ENCODE measurements at regions not wholly inside any gene's neighbourhood (a gene's known extent, or its start where the extent isn't known, plus 50 kb on each side); places are given as distances from the start of the nearest gene placed in this dataset.

- TF ChIP-seq, protein P1, sequence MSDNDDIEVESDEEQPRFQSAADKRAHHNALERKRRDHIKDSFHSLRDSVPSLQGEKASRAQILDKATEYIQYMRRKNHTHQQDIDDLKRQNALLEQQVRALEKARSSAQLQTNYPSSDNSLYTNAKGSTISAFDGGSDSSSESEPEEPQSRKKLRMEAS (IDR thresholded peaks at IDR 0.05; ENCODE audit: low read depth, low read length) = no peak
- TF ChIP-seq POLR2A (IDR thresholded peaks at IDR 0.05; ENCODE audit: extremely low read depth, insufficient read length) = no peak
- no peak for TF ChIP-seq MYC (IDR thresholded peaks at IDR 0.05; ENCODE audit: low read depth, low read length)
- no peak for TF ChIP-seq CTCF (IDR thresholded peaks at IDR 0.05; ENCODE audit: low read depth, low read length)
- no peak for DNase-seq (ENCODE audit: low read depth)
- H3K4me3 ChIP-seq (ENCODE audit: low read depth, low read length) = no peak overlapping the region
Measured at GRCh38 chr1:177802304-177802703, 167.6 kb downstream of the SEC16B start.

- TF ChIP-seq POLR2A (IDR thresholded peaks at IDR 0.05; ENCODE audit: extremely low read depth, insufficient read length) (no peak), CTCF (IDR thresholded peaks at IDR 0.05; ENCODE audit: low read depth, low read length) (no peak), MYC (IDR thresholded peaks at IDR 0.05; ENCODE audit: low read depth, low read length) (no peak)
- TF ChIP-seq, protein P1 (IDR thresholded peaks at IDR 0.05; ENCODE audit: low read depth, low read length) = no peak
- H3K4me3 ChIP-seq (ENCODE audit: low read depth, low read length) = no peak overlapping the region
- no peak for DNase-seq (ENCODE audit: low read depth)
Measured at GRCh38 chr1:177801790-177802189, 168.1 kb downstream of the SEC16B start.

- H3K4me3 ChIP-seq (ENCODE audit: low read depth, low read length) = no peak overlapping the region
- TF ChIP-seq POLR2A (IDR thresholded peaks at IDR 0.05; ENCODE audit: extremely low read depth, insufficient read length) = no peak
- TF ChIP-seq, protein P1 (IDR thresholded peaks at IDR 0.05; ENCODE audit: low read depth, low read length) = peak; percentile 25; the same call in 1 of the 2 replicates
- TF ChIP-seq CTCF (IDR thresholded peaks at IDR 0.05; ENCODE audit: low read depth, low read length) = no peak
- peak; percentile 5 for DNase-seq (ENCODE audit: low read depth)
Measured at GRCh38 chr1:177800400-177801088, 169.3 kb downstream of the SEC16B start.

DNA sequence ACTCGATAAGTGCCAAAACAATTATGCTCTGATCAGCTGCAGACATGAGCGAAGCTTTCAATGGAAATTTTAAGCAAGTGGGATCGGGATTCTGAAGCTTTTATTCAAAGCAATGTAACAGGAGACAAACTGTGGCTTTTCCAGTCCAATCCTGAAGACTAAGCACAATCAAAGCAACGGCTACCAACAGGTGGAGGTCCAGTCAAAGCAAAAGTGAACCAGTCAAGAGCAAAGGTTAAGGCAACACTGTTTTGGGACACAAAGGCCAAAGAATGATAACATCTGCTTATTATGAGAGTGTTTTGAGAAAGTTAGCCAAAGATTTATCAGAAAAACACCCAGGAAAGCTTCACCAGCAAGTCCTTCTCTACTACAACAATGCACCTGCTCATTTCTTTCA, 170.1 kb downstream of the SEC16B start:
- H3K4me3 ChIP-seq (ENCODE audit: low read depth, low read length) = no peak overlapping the region
- TF ChIP-seq CTCF (IDR thresholded peaks at IDR 0.05; ENCODE audit: low read depth, low read length) (no peak), POLR2A (IDR thresholded peaks at IDR 0.05; ENCODE audit: extremely low read depth, insufficient read length) (no peak), MYC (IDR thresholded peaks at IDR 0.05; ENCODE audit: low read depth, low read length) (no peak)
- TF ChIP-seq, protein P1 (IDR thresholded peaks at IDR 0.05; ENCODE audit: low read depth, low read length) = no peak
- no peak for DNase-seq (ENCODE audit: low read depth)

DNA sequence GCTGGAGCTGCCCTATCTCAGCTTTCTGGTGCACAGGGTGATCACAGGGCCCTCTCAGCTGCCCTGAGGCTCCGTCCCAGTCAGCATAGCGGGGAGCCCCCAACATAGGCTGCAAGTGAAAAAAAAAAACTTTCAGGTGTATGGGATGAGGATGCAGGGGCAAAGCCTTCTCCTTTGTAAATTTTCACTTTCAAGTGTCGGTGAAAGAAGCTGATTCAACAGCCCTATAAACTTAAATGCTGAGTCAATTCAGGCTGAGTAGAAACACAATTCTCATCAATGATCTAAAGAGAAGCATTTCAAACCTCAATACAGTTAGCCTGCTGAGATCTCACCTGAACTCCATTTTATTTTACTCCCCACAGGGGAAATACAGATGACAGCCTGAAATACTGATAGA, 171.2 kb downstream of the SEC16B start:
- no peak overlapping the region for H3K4me3 ChIP-seq (ENCODE audit: low read depth, low read length)
- TF ChIP-seq, protein P1 (IDR thresholded peaks at IDR 0.05; ENCODE audit: low read depth, low read length) = no peak
- no peak for TF ChIP-seq POLR2A (IDR thresholded peaks at IDR 0.05; ENCODE audit: extremely low read depth, insufficient read length)
- no peak for DNase-seq (ENCODE audit: low read depth)

GRCh38 chr1:177796561-177796960, 173.3 kb downstream of the SEC16B start:
- no peak for TF ChIP-seq MYC (IDR thresholded peaks at IDR 0.05; ENCODE audit: low read depth, low read length)
- TF ChIP-seq CTCF (IDR thresholded peaks at IDR 0.05; ENCODE audit: low read depth, low read length) = no peak
- TF ChIP-seq POLR2A (IDR thresholded peaks at IDR 0.05; ENCODE audit: extremely low read depth, insufficient read length) = no peak
- TF ChIP-seq, protein P1 (IDR thresholded peaks at IDR 0.05; ENCODE audit: low read depth, low read length) = no peak
- no peak overlapping the region for H3K4me3 ChIP-seq (ENCODE audit: low read depth, low read length)
- DNase-seq (ENCODE audit: low read depth) = no peak
